Uterus (tissue), 2 donors: ENCODE measurements at regions not wholly inside any gene's neighbourhood (a gene's known extent, or its start where the extent isn't known, plus 50 kb on each side); places are given as distances from the start of the nearest gene placed in this dataset.

Source experiments
- CTCF ChIP-seq, 4 experiments: fragments of 200-600 bp in 2 of 4; fragments of 450-650 bp in 2 of 4; sonication (generic) in 2 of 4; IDR thresholded peaks; one replicate each; pipeline ENCODE4 v1.5.1; 2016 to 2019; ENCODE audit warnings: antibody characterized with exemption in 4 of 4, mild to moderate bottlenecking in 2 of 4, moderate library complexity in 1 of 4
- POLR2A ChIP-seq, 2 donors: fragments of 450-650 bp; IDR thresholded peaks; one replicate each; pipeline ENCODE4 v1.6.1; 2016; ENCODE audit warnings: antibody characterized with exemption in 2 of 2, mild to moderate bottlenecking in 1 of 2, moderate library complexity in 1 of 2

DNA sequence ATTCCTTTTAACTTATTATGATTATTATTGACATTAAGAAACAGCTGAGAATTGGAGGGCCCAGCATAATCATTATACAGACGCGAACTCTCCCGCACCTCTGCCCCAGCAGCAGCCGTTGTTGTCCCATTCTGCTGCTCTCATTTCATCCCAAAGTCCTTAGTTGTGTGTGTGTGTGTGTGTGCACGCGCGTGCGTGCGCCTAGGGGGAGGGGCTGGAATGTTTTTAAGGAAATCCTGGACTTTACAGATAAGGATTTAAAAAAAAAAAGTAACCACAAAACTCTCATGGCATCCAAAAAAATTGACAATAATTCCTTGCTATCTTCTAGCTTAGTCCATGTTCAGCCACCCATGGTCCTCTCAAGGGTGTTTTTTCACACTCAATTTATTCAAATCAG is 134.2 kb downstream of the WNT7A start:
- TF ChIP-seq POLR2A (IDR thresholded peaks at IDR 0.05) (no peak), CTCF (IDR thresholded peaks at IDR 0.05) (no peak)
